NT2/D1 (cell line): ENCODE measurements at regions not wholly inside any gene's neighbourhood (a gene's known extent, or its start where the extent isn't known, plus 50 kb on each side); places are given as distances from the start of the nearest gene placed in this dataset.
"Not testable (repeated sequence)": the region's sequence is repeated elsewhere in the genome, so short reads cannot be mapped to it uniquely, and the experiment has no call there.

Experiments
- DNase-seq: peaks from one replicate; pipeline ENCODE4 v3.0.0-alpha.2; 2011; ENCODE audit warnings: low read depth, low spot score
- H3K27me3 ChIP-seq: 2 replicates; pipeline ENCODE4 v1.6.0; 2011; ENCODE audit warnings: mild to moderate bottlenecking; ENCODE audit not compliant: insufficient read length, insufficient read depth
- H3K36me3 ChIP-seq: 2 replicates; pipeline ENCODE4 v1.6.1; 2011; ENCODE audit warnings: mild to moderate bottlenecking, low read length, mixed read lengths; ENCODE audit not compliant: insufficient read depth, insufficient read length
- H3K4me1 ChIP-seq: 2 replicates; pipeline ENCODE4 v1.5.1; 2011; ENCODE audit not compliant: insufficient read depth, insufficient read length
- H3K4me3 ChIP-seq: 2 replicates; pipeline ENCODE4 v1.5.1; 2011; ENCODE audit warnings: low read depth; ENCODE audit not compliant: insufficient read length
- H3K9ac ChIP-seq: 2 replicates; pipeline ENCODE4 v1.6.0; 2011; ENCODE audit warnings: low read depth; ENCODE audit not compliant: insufficient read length
- H3K9me3 ChIP-seq: 2 replicates; pipeline ENCODE4 v1.5.1; 2011; ENCODE audit warnings: mild to moderate bottlenecking, low read length; ENCODE audit not compliant: insufficient read depth
- SUZ12 ChIP-seq: IDR thresholded peaks from 2 replicates; pipeline ENCODE4 v1.6.1; 2011; ENCODE audit not compliant: insufficient read length, insufficient read depth; ENCODE audit errors: extremely low read depth
- YY1 ChIP-seq: IDR thresholded peaks from 2 replicates; pipeline ENCODE4 v1.6.1; 2011; ENCODE audit not compliant: insufficient read length, insufficient read depth
- ZNF274 ChIP-seq: IDR thresholded peaks from 2 replicates; pipeline ENCODE4 v1.6.1; 2011; ENCODE audit warnings: mild to moderate bottlenecking, low read depth, low read length

GRCh38 chr13:111492341-111492950 lies 172.0 kb downstream of the TEX29 start:
- no peaks in the 10 kb centered on the region for H3K27me3 ChIP-seq

GRCh38 chr13:111492958-111493357 lies 172.5 kb downstream of the TEX29 start:
- TF ChIP-seq SUZ12 (no peak), ZNF274 (no peak), YY1 (no peak)
- no peak for DNase-seq
- Histone ChIP-seq H3K9ac (no peak overlapping the region), H3K27me3 (no peaks in the 10 kb centered on the region), H3K4me3 (no peak overlapping the region), H3K9me3 (0 out of 2 replicates have a peak, but pooled peaks cover 2% of the 10 kb centered on the region), H3K4me1 (no peaks in the 10 kb centered on the region), H3K36me3 (no peaks in the 10 kb centered on the region)

More at GRCh38 chr13:111492341-111492950, 172.0 kb downstream of the TEX29 start:
- Histone ChIP-seq H3K4me1 (no peaks in the 10 kb centered on the region), H3K9ac (no peak overlapping the region), H3K36me3 (no peaks in the 10 kb centered on the region), H3K9me3 (peaks cover 7% of the 10 kb centered on the region; the same call in 1 of the 2 replicates), H3K4me3 (no peak overlapping the region)
- DNase-seq: no peak
- no peak for TF ChIP-seq ZNF274
- TF ChIP-seq SUZ12: no peak
- no peak for TF ChIP-seq YY1

GRCh38 chr13:111493468-111493867 lies 173.0 kb downstream of the TEX29 start:
- Histone ChIP-seq H3K27me3 (no peaks in the 10 kb centered on the region), H3K9me3 (no peaks in the 10 kb centered on the region), H3K9ac (no peak overlapping the region), H3K4me3 (no peak overlapping the region), H3K36me3 (no peaks in the 10 kb centered on the region), H3K4me1 (no peaks in the 10 kb centered on the region)
- no peak for DNase-seq
- TF ChIP-seq SUZ12: no peak

GRCh38 chr13:111494641-111495040 lies 174.2 kb downstream of the TEX29 start:
- Histone ChIP-seq H3K4me3 (no peak overlapping the region), H3K9ac (no peak overlapping the region), H3K27me3 (no peaks in the 10 kb centered on the region), H3K36me3 (no peaks in the 10 kb centered on the region), H3K4me1 (no peaks in the 10 kb centered on the region), H3K9me3 (no peaks in the 10 kb centered on the region)
- TF ChIP-seq ZNF274 (no peak), YY1 (no peak), SUZ12 (no peak)
- DNase-seq: no peak

- peaks cover 11% of the 10 kb centered on the region; the same call in 1 of the 2 replicates for H3K9me3 ChIP-seq
- not testable (repeated sequence) for H3K4me3 ChIP-seq, H3K4me1 ChIP-seq, DNase-seq, H3K27me3 ChIP-seq, H3K36me3 ChIP-seq, H3K9ac ChIP-seq
Measured at GRCh38 chr13:111501596-111502535, 181.4 kb downstream of the TEX29 start.

DNA sequence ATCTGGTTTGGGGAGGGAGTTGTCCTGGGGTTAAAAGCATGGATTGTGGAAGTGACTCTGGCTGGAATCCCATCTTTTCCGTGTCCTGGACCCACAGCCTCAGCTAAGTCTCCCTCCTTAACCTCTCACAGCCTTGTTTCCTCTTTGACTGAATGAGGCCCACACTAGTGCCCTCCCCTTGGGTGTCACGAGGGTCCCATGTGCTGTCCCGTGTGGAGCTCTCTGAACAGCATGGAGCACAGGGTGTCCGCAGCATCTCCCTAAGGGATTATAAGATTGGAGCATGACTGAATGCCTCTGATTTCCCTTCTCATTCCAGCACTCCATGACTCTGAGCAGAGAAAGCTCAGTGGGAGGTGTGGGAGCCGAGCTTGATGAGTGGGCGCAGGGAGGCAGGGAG lies 182.5 kb downstream of the TEX29 start:
- H3K36me3 ChIP-seq: no peaks in the 10 kb centered on the region
- no peak for DNase-seq
- H3K4me3 ChIP-seq: no peak overlapping the region
- H3K27me3 ChIP-seq: no peaks in the 10 kb centered on the region
- H3K9me3 ChIP-seq: peaks cover 11% of the 10 kb centered on the region; the same call in 1 of the 2 replicates
- no peaks in the 10 kb centered on the region for H3K4me1 ChIP-seq
- TF ChIP-seq ZNF274 (no peak), SUZ12 (no peak), YY1 (no peak)
- no peak overlapping the region for H3K9ac ChIP-seq

DNA sequence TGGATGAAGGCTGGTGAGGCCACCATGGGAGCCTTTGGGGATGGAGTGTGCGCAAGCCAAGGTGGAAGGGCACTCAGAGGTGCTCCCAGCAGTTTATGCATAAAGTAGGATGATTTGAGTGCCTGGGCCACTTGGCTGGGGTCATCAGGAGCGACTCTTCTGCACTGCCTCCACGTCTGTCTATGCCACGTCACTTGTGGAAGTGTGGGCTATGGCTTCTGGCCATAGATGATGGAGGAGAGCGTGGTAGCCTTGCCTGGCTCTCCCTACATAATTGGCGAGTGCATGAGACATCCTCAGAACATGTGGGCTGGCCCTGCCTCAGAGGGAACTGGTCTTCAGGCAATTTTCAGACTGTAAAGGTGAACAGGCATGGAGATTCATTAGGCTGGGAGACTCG lies 182.9 kb downstream of the TEX29 start:
- H3K36me3 ChIP-seq: no peaks in the 10 kb centered on the region
- no peaks in the 10 kb centered on the region for H3K27me3 ChIP-seq
- H3K4me1 ChIP-seq: no peaks in the 10 kb centered on the region
- H3K9ac ChIP-seq: no peak overlapping the region
- TF ChIP-seq YY1 (no peak), SUZ12 (no peak), ZNF274 (no peak)
- no peak overlapping the region for H3K4me3 ChIP-seq
- DNase-seq: no peak
- peaks cover 11% of the 10 kb centered on the region; the same call in 1 of the 2 replicates for H3K9me3 ChIP-seq
